GM19240 (cell line): ENCODE measurements at regions not wholly inside any gene's neighbourhood (a gene's known extent, or its start where the extent isn't known, plus 50 kb on each side); places are given as distances from the start of the nearest gene placed in this dataset.

Source experiments
- DNase-seq: peaks from one replicate; pipeline ENCODE4 v3.0.0; 2011; ENCODE audit warnings: low spot score; ENCODE audit not compliant: insufficient read length

DNA sequence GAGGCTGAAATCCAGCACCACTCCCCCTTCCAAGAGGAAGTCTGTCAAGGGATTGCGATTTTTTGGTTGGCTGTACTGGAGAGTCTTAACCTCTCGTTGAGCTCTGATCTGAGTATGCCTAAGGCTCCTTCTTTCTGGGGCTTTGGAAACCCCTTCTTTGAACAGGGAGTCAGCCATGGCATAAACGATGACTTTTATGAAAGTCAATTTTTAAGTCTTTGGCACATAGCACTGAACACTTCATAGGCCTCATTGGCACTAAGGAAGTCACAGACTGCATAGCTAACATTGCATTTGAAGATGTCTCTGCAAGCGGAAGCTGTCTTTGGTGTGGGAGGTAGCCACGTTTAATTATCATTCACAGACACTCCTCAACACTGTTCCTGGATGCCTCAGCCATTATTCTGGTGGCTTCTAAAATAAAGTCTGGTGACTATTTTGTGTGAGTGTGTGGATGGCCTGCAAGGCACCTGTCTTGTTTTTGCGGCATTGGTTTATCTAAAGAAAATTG, 148.2 kb upstream of the NCK2 start:
- DNase-seq = no peak

DNA sequence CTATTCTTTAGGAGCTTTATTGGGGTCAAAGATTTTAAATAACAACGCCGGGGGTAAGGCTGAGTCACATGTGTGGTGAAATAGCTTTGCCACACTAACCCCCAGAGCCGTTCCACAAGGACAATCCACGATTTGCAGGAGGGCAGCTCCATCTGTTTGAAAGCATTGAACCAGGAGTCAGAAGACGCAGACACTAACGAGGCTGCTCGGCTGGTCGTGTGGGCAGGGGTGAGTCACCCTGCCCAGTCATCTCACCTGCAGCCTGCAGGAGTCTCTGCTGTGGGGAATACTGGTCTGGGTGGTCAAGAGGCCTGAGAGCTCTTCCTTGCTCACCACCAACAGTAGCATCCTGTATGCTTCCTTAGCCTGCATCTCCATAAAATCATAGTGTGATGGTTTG, 149.2 kb upstream of the NCK2 start:
- DNase-seq = no peak

DNA sequence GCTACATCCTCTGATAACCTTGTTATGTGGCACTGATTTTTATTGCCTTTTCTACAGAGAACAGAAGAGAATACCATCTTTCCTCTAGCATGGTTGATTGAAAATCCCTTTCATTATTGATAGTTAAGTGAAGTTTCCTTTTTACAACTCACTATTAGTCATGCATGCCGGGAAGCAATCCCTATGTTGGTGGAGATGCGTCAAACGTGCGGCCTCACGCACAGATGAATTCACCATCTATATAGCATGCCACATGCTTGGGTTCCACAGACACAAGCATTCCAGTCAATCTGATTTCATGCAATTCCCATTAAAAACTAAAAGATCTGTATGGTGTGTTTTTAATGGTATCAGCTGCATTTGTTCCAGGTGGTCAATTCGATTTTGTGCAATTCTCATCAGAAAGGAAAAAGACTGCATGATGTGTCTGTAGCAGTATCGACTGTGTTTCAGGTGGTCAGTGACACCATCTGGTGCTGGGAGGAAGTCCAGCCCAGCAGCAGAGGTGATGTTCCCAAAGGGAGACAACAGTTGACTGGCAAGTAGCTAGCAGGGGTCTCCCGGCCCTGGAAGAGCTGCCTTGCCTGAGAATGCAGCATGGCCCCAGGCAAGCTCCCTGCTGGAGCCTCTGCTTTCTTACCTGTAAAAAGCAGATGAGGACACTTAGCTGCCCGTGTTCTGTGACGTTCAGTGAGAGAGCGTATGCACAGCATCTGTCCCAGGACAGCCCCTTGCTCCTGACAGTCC, 151.3 kb upstream of the NCK2 start:
- no peak for DNase-seq

DNA sequence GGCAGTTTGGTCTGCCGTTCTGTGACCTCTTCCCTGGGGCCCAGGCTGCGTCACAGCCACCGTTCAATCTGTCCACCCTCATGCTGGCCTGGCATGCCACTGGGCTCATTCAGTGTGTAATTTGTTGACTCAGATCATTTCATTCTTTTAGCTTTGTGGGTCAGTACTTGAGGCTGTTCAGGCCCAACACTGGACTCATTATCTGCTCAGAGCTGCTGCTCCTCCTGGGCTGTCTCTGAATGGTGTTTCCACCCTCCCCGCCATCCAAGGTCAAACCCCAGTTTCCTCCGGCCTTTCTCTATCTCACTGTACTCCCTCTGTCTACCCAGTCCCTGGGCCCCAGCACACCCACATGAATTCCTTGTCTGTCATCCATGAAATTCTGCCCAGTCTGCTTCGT, 152.4 kb upstream of the NCK2 start:
- DNase-seq = no peak

DNA sequence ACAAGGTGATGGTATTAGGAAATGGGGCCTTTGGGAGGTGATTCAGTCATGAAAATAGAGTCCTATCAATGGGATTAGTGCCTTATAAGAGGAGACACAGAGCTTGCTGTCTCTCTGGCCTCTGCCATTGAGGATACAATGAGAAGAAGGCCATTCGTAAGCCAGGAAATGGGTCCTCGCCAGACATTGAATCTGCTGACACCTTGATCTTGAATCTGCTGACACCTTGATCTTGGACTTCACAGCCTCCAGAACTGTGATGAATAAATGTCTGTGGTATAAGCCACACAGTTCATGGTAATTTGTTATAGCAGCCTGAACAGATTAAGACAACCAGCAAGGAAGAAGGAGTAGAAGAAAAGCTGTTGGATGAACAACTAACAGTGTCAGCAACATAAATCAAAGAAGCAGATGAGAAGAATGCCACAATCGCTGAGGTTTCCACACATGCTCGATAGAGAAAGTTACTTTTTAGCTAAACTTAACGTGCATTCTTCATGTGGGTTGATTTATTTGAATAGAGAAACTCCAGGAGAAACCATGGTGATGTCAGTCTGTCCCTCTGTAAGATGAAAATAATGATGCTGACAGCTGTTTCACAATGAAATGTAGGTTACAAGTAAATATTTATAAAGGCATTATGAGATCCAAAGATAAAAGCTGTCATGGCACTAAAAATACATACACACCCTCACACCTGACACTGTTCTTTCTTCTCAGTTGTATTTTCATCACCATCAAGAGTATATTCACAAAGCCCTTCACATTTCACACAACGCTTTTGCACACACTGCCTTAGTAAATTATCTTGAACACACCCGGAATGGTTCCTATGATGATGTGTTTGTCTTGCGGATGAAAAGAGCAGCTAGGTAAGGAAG, 153.7 kb upstream of the NCK2 start:
- DNase-seq = no peak

DNA sequence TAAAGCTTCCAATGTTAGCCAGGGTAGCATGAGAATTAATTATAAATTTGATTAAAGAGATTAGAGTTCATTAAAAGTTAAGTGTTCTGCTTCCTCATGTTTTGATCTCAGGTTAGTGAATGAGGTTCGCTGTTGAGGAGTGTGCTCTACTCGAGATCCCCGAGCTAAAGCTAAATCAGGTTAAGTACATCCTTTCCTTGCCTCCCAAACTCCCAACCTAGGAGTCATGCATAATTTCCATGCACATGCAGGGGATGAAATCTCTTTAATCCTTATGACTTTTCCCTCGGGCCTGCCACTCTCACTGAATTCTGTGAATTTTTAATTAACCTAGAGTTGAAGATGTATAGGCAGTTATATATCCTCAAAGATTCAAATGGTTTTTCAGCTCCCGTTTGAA, 156.1 kb upstream of the NCK2 start:
- no peak for DNase-seq

DNA sequence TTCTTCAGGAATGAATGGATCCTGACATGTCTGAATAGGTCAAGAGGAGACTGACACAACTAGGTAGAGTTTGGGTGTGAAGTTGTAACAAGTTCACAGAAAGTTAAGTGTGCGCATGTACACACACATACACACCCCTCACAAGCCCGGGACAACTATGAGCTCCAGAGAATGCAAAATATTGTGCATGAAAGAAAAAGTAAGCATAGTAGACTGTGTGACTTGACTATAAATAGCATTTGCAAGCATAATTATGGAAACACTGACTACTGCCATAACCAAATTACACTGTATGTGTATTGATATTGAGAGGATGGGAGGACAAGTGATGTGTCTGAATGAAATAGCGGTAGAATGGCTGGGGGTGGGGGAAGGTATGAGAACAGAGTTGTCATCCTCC, 157.1 kb upstream of the NCK2 start:
- no peak for DNase-seq

DNA sequence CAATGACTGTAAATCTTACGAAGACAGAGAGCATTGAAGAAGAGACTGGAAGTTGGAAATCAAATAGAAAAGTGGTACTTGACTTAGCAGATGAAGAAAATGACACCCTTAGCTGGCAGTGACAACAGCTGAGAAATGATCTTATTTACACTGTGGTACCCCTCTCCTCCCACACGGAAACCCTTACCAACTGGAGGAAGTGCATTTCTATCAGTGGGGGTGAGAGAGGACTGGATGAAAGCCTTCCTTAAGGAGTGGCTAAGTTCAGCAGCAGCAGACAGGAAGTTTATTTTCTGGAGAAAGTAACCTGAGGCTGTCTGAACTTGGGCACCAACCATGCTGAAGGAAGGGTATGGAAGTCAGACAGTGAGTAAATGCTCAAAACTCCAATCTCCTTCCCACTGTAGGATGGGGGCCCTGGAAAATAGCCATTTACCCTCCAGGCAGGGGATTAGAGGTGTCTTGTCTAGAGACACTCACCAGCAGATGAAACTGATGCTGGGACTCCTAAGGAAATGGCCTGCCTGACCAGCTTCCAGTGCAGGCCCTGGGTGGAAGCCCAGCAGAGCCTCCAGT, 160.2 kb upstream of the NCK2 start:
- DNase-seq = no peak

DNA sequence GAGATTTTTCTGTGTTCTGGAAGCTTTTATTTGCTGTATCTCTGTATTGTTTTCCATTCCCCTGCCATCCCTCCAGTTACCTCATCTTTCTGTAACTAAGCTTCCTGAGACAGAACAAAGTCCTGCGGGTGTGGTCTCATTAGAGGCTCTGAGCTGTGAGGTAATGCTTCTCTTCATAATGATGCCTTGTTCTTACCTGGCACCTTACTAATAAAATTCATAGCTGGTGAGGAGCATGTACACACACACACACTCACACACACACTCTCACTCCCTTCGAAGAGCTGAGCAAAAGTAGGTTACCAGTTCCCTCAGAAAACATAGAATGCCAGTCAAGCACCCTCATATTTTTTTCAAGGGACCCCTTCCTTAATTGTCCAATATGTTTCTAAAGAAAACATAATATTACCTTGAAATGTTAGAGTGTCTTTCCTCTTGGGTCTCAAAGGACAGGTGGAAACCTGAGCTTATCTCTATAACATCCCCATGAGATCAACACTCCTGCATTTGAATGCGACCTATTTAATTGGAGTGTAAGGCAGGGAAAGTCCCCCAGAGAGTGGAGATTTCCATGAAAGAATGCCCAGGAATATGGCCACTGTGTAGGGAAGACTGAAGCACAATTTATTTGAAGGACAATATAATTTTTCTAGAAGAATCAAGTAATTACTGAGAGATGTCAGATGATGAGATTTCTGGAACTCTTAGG, 161.6 kb upstream of the NCK2 start:
- no peak for DNase-seq

DNA sequence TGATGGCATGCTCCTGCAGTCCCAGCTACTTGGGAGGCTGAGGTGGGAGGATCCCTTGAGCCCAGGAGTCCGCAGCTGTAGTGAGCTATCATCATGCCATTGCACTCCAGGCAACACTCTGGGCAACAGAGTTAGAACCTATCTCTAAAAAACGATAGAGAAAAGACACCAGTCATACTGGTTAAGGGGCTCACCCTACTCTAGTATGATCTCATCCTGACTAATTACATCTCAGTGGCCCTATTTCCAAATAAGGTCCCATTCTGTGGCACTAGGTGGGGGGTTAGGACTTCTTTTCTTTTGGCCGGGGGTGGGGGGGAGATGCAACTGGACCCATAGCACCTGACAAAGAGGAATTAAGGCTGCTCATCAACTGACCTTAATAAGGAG, 163.2 kb upstream of the NCK2 start:
- no peak for DNase-seq

DNA sequence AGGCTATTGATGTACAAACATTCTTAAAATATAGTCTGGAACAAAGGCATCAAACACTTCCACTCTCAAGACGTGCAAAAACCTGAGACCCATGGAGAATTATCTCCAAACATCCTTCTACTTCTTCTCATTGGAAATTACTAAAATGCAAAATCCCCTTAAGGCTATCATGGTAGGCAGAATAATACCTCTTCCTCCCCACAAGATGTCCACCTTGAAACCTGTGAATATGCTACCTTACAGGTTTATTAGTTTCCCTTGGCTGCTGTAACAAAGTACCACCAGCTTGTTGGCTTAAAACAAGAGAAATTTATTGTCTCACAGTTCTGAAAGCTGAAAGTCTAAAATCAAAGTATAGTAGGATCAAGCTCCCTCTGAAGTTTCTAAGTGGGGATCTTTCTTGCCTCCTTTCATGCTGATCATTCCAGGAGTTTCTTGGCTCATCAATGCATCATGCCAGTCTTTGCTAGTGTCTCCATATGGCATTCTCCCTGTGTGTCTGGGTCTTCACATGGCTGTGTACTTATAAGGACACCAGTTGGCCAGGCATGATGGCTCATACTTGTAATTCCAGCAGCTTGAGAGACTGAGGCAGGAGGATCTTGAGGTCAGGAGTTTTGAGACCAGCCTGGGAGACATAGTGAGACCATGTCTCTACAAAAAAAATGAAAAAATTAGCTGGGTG, 163.7 kb upstream of the NCK2 start:
- DNase-seq = no peak

DNA sequence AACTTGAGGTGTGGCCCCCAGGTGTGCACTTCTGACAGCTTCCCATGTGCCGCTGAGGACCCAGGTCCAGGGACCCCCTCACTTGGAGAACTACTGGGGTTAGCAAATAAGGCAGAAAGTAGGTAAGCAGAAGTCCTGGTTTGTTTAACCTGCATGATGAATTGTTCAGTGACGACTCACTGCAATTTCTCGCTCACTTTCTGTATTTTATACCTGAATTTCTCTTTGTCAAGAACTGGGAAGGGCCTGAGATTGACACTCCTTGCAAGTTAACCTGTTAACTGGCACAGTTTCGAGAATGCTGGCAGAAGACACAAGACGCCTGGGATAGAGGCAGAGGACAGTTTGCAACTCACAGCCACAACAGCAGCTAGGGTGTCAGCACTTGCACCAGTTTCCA, 164.5 kb upstream of the NCK2 start:
- no peak for DNase-seq

DNA sequence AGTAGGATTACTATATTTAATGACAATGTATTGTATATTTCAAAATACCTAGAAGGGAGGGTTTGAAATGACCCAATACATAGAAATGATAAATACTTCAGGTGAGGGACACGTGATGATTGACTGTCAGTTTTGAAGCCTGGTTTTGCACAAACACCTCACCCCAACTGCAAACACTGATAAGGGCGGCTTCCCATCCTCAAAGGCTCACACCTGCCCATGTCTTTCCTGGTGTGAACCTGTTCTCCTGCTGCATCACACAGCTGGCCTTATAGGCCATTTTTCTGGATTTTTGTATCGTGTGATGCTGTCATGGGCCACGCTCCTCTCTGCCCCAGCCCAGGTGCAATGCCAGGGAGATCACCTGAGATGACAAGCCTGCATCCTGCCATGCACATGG, 166.5 kb upstream of the NCK2 start:
- no peak for DNase-seq

DNA sequence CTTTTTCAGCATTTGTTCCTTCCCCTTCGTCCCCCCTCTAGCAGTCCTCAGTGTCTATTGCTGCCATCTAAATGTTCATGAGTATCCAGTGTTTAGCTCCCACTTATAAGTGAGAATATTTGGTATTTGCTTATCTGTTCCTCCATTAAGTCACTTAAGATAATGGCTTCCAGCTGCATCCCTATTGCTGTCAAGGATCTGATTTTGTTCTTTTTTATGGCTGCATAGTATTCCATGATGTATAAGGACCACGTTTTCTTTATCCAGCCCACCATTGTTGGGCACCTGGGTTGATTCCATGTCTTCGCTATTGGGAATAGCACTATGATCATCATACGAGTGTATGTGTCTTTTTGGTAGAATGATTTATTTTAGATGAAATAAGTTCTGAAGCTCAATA, 166.9 kb upstream of the NCK2 start:
- DNase-seq = no peak

DNA sequence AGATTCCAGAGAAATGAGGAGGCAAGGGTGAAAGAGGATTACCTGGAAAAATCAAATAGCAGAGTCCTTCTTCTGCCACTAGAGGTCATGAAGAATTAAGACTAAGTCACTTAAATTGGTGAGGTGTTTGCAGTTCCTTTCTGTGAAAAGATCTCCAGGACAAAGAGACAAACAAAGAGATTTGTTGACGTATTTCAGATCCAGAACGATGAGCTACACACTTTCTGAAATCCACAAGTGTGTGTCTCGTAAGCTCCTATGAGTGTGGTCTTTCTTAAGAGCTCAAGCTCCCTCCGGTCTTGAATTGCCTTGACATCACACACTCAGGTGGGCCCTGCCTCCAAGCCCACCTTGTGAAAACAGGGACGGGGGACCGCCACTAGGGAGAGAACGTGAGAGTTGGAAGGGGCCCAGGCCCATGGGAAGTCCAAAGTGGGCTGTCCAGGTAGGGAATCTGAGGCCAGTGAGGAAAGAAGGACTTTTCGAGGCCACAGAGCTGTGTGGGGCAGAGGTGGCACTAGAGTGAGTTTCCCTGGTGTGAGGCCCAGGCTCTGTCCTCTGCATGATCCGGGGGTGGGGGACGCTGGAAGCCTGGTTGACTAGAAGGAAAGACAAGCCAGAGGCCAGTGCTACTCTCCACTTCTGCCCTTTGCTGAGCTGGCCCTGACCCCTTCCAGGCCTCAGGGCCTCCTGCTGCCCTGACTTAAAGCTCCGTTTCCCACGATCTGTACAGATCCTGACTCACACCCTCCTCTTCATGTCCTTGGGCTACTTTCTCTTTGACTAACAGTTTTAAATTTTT, 168.1 kb upstream of the NCK2 start:
- no peak for DNase-seq

DNA sequence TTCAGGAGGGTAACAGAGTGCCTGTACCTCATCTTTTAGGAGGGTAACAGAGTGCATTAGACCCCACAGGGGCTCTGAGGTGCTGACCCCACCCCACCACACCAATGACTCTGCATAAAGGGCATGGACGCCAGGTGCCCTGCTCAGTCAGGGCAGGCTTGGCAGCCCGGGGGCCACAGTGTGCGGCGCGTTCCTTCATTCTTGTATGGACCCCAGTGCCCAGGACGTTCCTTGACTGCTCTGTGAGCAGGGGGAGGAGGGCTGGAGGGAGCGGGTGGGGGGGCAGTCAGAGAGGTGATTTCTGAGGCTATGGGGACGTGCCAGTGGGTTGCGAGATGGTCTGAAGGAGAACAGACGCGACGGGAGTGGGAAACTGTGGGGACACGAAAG, 168.7 kb upstream of the NCK2 start:
- DNase-seq = no peak

DNA sequence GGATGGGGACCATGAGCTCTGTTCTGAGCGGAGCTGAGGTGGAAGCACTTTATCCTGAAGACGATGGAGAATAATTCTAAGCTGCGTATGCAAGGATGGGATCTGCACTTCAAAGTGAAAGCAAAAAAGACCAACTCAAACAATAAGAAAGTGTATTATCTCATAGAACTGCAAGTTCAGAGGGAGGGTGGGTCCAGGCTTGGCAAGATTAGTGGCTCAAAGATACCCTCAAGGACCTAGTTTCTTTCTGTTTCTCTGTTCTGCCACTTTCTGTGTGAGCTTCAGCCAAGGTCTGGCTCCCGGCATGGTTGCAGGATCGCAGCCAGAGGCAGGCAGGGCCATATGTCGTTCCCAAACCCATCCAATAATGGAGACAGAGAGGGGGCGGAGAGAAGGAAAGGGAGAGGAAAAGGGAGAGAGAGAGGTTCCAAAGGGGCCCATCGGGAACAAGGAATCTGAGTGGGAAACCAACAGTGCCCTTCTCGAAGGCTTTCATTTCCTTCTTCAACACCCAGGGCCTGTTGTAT, 169.2 kb upstream of the NCK2 start:
- DNase-seq = no peak

DNA sequence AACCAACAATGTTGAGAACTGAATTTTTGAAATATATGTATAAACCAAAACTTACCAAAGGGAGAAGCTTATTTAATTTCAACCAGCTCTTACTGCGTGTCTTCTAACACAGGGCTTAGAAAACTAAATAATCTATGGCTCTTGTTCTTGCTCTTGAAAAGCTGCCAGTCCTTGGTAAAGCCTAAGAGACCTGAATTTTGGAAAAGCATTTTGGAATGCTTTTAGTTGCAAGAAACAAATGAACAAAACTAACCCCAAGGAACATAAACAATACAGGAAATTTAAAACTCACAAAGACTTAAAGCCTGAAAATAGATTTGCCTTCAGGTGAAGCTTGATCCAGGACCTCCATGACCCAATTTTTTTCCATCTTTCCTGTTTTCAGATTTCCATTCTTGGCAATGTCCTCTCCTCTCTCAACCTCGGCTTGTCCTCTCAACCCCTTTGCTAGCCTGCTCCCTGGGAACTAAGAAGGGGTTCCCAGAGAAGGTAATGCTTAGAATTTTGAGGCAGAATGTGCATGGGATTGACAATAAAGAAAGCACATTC, 169.8 kb upstream of the NCK2 start:
- no peak for DNase-seq

DNA sequence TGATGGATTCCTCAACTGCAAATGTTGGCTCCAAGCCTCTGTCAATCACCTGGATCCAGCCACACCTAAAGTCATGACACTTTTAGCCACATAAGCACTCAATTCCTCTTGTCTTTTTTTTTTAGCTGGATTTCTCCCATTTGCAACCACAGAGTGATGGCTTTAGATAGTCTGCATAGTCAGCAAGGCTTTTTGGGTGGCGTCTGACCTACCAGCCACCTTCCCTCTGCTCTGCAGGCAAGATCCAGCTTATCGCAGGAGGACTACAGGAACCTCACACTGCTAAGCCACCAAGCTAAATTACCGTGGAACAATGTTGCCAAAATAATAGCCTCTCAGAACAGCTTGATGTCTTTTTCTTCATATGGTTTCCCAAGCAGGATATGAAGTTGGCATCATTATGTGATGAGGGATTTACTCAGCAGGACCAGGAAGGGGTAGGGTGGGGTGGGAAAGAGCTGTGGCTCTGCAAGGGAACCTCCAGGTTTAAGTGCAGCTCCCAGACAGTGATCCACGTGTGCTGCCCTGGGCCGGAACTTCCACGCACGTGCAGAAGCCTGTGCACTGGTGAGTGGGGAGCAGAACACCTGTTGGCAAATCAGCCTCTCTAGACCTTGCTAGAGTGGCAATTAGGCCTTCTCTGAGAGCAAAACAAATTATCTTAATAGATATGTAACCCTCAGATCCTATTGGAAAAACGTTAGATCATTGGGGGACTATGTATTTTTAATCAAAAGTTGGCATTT, 170.6 kb upstream of the NCK2 start:
- DNase-seq = no peak
